GM19035 (cell line): ENCODE measurements at regions not wholly inside any gene's neighbourhood (a gene's known extent, or its start where the extent isn't known, plus 50 kb on each side); places are given as distances from the start of the nearest gene placed in this dataset.
A peak's percentile ranks its signal among the peaks of the same experiment; 100 is the strongest.
"Not testable (repeated sequence)": the region's sequence is repeated elsewhere in the genome, so short reads cannot be mapped to it uniquely, and the experiment has no call there.

ENCODE experiments used
- ATAC-seq: cut with Tn5 transposase; IDR thresholded peaks from one replicate; pipeline ENCODE4 v1.9.1; 2021; ENCODE audit not compliant: unreplicated experiment

DNA sequence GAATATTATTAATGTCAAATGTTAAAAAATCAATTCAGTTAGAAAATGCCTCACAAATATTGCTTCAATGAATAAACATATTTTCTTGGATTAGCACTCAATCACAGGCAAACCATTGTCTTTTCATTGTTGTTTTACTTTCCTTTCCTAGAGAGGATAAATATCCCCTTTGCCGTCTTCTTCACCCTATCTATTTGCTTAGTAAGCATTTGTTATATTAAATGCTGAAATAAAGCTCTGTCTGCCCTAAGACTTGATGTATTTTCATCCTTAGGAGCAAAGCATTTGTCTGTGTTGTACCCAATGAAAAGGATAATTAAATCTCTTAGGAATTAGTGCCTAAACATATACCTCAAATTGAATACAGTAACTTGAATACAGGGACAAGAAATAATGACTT lies 1071.2 kb upstream of the GYPC start:
- no peak for ATAC-seq

DNA sequence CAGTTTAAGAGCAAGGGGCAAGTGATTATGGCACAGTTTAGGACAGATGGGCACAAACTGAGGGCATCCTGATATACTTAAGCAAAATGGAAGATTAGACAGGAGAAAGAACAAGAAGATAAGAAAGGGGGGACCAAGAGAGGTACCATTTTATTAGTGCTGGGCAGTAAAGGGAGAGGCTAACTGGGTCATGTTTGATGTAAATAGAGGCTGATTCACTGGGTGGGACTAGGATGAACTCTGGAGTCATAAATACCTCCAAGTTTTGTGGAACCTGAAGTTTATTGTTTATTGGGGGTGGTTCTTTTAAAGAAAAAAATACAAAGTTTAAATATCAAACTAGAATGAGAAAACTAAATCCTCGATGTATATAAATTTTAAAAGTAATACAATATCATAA lies 1067.2 kb upstream of the GYPC start:
- ATAC-seq, result no peak

DNA sequence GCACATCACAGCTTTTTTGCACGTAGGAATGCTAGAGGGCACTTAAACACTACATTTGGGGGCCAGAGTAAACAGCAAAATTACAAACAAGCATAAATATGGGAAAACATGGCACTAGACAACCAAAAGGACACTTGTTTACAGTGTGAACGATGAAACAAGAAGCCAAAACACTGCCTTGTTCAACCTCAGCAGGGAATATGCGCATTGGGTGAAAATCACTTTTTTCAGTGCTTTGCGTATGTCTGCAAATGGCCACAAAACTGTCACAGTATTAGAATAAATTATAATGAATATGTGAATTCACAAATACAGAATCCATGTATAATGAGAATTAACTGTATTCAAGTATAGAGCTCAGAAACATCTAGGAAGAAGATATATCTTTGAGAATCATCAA lies 1064.0 kb upstream of the GYPC start:
- ATAC-seq, result no peak

DNA sequence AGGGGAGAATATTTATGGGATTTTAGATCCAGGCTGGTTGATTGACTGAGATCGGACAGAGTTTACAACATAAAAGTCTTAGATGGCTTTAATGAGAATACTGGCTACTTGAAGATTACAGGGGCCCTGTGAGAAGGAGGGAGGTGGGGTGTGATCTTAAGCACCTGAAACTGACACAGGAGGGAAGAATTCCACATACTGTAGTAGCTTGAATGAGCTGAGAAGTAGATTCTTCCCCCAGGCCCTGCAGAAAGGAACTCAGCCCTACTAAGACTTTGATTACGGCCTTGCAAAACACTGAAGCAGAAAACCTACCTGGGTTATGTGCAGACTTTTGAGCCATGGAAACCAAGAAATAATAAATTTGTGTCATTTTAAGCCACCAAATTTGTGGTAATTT lies 1062.9 kb upstream of the GYPC start:
- no peak for ATAC-seq

DNA sequence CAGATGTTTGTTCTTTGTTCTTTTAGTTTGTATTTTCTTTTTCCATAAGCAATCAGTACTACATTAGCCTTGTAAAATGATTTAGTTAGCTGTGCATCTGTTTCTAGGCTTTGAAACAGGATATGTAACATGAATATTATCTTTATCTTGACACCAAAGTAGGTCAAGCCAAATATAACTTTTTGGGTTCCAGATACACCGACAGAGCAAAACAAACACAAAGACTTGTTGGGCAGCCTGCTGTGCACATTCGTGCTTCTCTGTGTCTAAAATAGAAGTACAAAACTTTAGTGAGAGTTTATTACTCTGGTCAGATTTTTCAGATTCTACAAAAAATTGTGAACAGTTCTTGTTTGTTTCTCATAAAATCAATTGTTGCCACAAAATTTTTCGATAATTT lies 1059.3 kb upstream of the GYPC start:
- no peak for ATAC-seq

DNA sequence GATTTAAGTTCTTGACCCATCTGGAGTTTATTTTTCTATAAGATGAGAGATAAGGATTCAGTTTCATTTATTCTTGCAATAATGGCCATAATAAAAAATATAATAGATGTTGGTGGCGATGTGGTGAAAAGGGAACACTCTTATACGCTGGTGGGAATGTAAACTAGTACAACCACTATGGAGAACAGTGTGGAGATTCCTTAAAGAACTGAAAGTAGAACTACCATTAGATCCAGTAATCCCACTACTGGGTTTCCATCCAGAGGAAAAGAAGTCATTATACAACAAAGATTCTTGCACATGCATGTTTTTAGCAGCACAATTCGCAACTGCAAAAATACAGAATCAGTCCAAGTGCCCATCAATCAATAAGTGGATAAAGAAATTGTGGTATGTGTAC lies 1040.5 kb upstream of the GYPC start:
- no peak for ATAC-seq

DNA sequence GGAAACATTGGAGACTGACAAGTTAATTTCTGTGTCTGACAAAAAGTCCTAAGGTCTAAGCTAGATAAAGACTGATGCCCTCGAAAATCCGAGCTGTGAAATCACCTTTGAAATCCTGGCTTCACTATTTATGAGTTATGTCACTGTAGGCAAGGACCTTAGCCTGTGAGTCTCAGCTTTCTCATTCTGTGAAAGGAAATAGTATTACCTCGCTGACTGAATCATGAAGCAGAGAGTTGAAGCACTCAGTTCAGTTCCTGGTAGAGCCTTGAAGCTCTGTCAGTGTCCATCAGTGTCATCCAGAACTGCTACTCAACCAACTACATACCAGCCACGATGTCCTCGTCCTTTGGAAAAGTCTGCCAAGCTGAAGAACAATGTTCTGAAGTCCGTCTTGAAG lies 1025.6 kb upstream of the GYPC start:
- no peak for ATAC-seq

DNA sequence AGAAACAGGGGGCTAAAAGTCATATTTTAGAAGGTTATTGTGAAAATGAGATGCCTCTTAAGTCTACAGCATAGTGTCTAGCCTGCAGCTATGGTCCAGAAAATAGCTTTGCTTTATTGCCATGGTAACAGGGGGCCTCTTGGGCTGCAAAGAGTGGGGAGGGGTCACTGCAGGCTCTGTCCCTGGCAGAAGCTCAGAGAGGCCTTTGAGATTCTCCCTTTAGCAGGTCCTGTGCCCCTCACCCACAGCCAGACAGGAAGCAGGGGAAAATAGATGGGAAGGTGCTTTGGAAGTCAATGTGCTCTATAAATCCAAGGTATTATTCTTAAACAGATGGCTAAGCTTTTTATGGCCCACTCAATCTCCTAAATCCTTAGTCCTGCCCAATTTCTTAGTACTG lies 1021.3 kb upstream of the GYPC start:
- no peak for ATAC-seq

DNA sequence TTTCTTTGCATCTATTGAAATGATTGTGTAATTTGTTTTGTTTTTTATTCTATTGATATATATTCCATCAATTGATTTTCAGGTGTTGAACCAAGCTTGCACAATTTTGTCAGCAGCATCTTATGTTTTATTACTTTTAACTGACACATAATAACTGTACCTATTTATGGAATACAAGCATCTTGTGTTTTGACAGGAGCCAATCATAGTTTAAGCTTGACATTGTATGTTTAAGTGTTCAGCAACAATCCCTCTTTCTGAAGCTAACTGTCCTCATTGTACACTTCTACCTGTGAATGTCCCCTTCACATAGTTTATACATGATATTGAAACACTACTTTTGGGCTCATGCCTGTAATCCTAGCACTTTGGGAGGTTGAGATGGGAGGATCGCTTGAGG lies 1017.6 kb upstream of the GYPC start:
- ATAC-seq, result no peak

DNA sequence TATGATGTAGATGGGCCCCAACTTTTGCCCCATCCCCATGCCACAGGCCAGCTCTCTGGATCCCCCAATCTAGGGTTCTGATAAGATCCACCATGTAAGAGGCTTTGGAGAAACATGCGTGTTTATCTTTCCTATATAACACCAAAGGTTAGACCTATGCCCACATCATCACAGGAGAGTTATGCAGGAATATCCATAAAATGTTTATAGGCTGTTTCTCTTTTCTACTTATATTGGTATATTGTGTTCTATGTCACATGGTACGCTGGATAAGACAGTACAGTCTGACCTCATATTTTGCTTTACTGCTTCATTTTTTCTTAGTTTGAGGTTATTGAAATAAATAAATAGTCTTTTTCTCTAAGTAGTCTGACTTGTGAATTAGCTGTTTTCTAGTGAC lies 1013.9 kb upstream of the GYPC start:
- ATAC-seq, result no peak

DNA sequence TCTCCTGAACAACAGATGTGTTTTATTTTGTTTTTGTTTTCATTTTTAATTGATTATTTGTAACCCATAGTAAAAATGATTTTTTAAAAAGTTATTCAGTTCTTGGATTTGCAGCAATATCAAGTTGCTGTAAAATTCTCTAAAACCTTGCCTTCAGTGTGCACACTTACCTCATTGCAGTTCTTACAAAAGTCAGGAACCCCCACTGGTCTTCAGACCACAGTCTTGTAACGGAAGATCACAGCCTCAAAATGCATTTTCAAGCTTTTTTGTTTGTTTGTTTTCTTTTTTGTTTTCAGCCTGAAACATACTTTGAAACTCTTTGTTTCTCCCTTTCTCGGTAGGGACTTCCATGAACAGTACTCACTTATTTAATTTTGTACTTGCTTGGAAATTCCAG lies 1012.8 kb upstream of the GYPC start:
- ATAC-seq, result peak; percentile 47

DNA sequence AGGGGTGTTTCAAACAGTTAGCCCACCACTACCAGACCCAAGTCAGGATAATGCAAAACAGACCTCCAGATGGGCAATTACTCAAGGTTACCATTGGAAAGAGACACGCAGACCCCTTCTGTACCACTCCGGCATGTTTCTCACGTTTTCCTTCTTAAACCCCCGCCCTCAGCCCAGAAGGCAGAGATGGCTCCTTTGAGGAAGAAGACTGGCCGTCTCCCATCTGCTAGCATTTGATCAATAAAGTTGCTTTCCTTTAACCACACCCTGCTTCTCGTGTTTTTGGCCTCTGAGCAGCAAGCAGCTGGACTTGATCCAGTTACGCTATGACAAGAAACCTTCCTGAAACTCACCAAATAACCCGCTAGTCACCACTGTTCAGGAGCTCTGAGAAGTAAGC lies 1012.4 kb upstream of the GYPC start:
- ATAC-seq, result peak; percentile 56

DNA sequence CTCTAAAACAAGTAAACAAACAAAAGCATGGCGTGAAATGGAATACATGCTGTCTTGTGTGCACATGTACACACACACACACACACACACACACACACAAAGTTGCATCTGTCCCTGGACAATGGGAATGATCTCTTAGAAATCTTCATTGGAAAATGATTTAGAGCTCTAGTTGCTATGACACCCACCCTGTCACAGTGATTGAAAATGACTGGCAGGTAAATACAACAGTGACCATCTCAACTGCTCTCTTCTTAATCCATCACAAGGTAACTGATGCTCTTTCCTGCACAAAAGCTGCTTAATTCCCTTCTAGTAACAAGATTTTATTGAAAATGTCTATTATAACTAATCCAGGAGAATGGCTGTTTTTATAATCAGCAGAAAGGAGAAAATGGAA lies 1011.7 kb upstream of the GYPC start:
- no peak for ATAC-seq

DNA sequence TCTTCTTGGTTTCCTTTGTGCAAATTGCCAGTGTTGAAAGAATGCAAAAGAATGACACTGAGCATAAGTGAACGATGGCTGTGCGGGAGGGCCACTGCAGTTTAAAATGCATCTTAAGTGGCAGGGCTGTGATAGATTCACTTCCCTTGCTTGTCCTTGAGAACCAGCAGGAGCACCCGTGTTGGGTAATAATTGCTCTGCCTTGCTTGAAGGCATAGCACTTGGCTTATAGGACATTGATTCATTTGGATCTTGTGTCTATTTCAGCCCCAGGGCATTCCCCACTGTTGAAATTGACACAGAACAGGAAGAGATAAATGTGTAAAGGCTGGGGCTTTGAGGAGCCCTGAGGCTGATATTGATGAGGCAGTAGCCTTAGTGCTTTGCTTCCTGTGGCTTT lies 1003.7 kb upstream of the GYPC start:
- ATAC-seq, result no peak

DNA sequence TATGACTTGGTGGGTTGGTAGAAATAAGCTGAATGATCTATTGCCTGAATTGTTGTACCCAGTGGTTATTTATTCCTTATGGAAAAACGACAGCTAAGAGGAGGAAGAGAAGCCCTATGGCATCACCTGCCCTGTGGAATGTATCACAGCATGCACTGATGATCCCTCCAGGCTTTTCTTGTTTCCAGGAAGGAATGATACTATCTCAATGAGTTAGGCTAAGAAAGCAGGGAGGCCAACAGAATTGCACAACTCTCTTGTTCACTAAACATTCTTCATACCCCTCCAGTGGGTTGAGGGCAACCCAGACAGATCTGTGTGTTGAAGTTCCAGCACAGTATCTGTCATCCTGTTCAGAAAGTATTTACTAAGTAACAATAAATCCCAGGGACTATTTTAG lies 1001.7 kb upstream of the GYPC start:
- ATAC-seq, result no peak

DNA sequence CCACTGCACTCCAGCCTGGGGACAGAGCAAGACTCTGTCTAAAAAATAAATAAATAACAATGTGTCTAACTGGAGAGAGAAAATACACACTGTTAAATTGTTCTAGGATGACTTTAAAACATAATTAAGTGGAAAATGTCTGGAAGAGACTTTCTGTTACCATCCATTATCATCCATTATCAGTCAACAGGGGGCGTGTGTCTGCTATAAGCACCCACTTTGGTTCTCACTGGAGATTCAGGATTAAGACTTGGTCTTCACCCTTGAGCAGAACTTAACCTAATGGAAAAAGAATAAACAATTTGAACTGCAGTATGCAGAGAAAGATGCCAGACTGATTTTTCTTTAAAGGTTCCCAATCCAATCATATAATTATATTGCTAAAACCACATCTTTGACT lies 999.8 kb upstream of the GYPC start:
- ATAC-seq, result no peak

DNA sequence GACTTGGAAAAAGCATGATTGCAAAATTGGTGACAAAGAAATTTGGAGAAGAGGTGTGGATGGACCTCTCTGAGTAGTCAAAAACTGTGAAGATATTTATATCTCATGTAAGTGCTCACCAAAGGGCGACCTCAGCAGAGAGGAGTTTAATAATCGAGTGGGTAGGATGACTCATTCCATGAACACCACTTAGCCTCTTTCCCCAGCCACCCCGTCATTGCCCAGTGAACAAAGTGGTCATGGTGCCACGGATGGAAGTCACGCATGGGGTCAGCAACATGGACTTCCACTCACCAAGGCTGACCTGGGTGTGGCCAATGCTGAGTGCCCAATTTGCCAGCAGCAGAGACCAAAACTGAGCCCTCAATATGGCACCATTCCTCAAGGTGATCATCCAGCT lies 997.4 kb upstream of the GYPC start:
- ATAC-seq, result no peak

DNA sequence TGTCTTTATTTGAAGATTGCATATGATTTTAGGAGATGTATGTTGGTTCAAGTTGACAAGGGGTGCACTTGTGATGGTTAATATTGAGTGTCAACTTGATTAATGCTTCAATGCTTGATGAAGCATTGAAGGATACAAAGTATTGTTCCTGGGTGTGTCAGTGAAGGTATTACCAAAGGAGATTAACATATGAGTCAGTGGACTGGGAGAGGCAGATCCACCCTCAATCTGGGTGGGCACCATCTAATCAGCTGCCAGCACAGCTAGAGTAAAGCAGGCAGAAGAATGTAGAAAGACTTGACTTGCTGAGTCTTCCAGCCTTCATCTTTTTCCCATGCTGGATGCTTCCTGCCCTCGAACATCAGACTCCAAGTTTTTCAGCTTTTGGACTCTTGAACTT lies 995.6 kb upstream of the GYPC start:
- not testable (repeated sequence) for ATAC-seq

DNA sequence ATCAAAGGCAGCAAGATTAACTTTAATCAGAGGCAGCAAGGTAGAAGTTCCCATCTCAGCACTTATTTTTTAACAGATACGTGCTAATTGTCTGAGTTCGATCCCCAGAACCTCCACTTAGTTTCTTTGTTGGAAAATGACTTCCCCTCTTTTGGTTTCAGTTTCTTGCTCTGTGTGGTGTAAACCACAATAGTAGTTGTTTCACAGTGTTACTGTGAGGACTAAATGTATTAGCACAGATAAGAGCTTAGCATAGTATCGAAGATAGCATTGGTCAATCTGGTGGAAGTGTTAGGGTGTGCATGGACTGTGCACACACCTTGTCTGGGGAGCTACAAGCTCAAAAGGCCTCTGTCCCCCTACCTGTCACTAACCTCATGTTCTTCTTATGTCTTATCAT lies 988.3 kb upstream of the GYPC start:
- no peak for ATAC-seq

DNA sequence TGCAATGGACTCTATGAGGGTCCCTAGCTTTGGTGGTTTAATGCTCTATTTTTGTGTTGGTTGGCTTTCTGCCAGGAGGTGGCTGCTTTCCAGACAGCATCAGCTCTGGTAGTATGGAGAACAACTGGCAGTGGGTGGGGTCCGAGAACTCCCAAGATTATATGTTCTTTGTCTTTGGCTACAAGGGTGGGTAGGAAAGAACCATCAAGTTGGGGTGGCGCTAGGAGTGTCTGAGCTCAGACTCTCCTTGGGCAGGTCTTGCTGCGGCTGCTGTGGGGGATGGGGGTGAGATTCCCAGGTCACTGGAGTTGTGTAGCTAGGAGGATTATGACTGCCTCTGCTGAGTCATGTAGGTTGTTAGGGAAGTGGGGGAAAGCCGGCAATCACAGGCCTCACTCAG lies 976.1 kb upstream of the GYPC start:
- ATAC-seq, result no peak

DNA sequence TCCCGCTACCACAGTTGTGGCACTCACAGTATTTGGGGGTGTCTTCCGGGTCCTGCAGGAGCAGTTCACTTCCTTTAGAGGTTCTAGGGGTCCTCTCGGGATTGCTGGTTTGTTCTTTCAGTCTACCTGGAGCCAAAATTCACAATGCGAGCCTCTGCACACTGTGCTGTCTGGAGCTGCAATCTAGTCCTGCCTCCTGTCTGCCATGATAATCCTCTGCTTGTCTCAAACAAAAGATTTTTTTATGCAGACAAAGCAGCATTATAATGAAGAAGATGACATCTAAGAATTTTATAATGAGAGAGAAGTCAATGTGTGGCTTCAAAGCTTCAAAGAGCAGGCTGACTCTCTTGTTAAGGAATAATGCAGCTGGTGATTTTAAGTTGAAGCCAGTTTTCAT lies 975.1 kb upstream of the GYPC start:
- no peak for ATAC-seq

DNA sequence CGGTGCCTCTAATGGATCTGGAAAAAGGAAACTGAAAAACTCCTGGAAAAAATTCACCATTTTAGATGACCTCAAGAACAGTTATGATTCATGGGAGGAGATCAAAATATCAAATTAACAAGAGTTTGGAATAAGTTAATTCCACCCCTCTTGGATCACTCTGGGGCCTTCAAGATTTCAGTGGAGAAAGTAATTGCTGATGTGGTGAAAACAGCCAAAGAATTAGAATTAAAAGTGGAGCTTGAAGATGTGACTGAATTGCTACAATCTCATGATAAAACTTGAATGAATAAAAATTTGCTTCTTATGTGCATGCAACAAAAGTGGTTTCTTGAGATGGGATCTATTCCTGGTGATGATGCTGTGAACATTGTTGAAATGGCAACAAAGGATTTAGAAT lies 974.4 kb upstream of the GYPC start:
- ATAC-seq, result no peak

DNA sequence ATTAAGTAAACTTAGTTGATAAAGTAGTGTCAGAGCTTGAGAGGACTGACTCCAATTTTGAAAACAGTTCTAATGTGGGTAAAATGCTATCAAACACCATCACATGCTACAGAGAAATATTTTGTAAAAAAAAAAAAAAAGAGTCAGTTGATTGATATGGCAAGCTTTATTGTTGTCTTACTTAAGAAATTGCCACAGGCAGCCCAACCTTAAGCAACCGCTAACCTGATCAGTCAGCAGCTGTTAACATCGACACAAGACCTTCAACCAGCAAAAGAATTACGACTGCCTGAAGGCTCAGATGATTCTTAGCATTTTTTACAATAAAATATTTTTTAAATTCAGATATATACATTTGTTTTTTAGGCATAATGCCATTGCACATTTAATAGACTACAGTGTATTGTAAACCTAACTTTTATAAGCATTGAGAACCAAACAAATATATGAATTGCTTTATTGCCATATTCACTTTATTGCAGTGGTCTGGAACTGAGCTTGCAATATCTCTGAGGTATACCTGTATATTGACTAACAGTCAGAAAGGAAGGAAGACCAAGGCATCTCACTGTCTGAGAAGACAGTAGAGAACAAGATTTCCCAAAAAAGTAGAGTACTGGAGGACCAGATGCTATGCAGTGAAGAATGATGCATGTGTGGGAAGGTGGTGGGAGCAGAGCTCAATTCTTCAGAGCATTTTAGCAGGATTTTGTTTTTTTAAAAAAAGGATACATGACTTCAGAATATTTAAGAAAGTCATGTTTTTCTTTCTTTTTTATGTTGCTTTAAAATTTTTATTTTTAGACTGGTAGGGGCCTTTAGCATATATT lies 973.8 kb upstream of the GYPC start:
- no peak for ATAC-seq
